H1 (cell line): ENCODE measurements at regions not wholly inside any gene's neighbourhood (a gene's known extent, or its start where the extent isn't known, plus 50 kb on each side); places are given as distances from the start of the nearest gene placed in this dataset.

Source experiments
- CTCF ChIA-PET: fragments of 300-600 bp; sonication (Branson Sonifier 250); formaldehyde crosslinking; loops from one replicate; lab custom pipeline; 2021; ENCODE audit not compliant: partially characterized antibody; lab: Charles Lee
- POLR2A ChIA-PET: fragments of 300-600 bp; sonication (Branson Sonifier 250); formaldehyde crosslinking; loops from one replicate; lab custom pipeline; 2021; ENCODE audit warnings: inconsistent platforms; ENCODE audit not compliant: partially characterized antibody; lab: Charles Lee
- DNase-seq, 2 experiments: peaks; one replicate each; pipeline versions ENCODE4 v3.0.0 to v3.0.0-alpha.2; 2010 to 2022; ENCODE audit warnings: low spot score in 2 of 2, low read depth in 1 of 2, mixed read lengths in 1 of 2
- FAIRE-seq: peaks from 2 replicates; lab custom pipeline; 2011; peaks lifted over from hg19 to GRCh38; lab: Jason Lieb, UNC
- H2AFZ ChIP-seq: 2 replicates; pipeline ENCODE4 v1.8.1; 2012; ENCODE audit warnings: low read length, inconsistent platforms
- H2AK5ac ChIP-seq: 2 replicates; pipeline ENCODE4 v1.6.1; 2013; ENCODE audit warnings: low read depth, low read length
- H2BK120ac ChIP-seq: replicated peaks from 2 replicates; pipeline ENCODE3; 2013; ENCODE audit warnings: low read depth, low read length, inconsistent platforms
- H2BK12ac ChIP-seq: 2 replicates; pipeline ENCODE4 v1.6.1; 2013; ENCODE audit warnings: low read depth, low read length
- H2BK15ac ChIP-seq: 2 replicates; pipeline ENCODE4 v1.6.1; 2013; ENCODE audit warnings: low read length
- H2BK20ac ChIP-seq: 2 replicates; pipeline ENCODE4 v1.6.1; 2013; ENCODE audit warnings: low read length
- H2BK5ac ChIP-seq: 2 replicates; pipeline ENCODE4 v1.6.1; 2013; ENCODE audit warnings: low read depth, low read length
- H3K14ac ChIP-seq: 2 replicates; pipeline ENCODE4 v1.6.1; 2013; ENCODE audit warnings: inconsistent platforms; ENCODE audit not compliant: insufficient read length
- H3K18ac ChIP-seq: 2 replicates; pipeline ENCODE4 v1.6.1; 2013; ENCODE audit warnings: low read length; ENCODE audit errors: extremely low read depth
- H3K23ac ChIP-seq: 2 replicates; pipeline ENCODE4 v1.6.1; 2013; ENCODE audit warnings: inconsistent platforms; ENCODE audit not compliant: insufficient read length
- H3K23me2 ChIP-seq: 2 replicates; pipeline ENCODE4 v1.6.1; 2013; ENCODE audit warnings: low read depth, low read length
- H3K27ac ChIP-seq: 2 replicates; pipeline ENCODE4 v1.6.1; 2011; ENCODE audit warnings: low read depth, low read length, inconsistent platforms
- H3K27me3 ChIP-seq, 4 experiments: replicated peaks in 1 of 4; 1 replicate in 1 of 4; 2 replicates in 3 of 4; pipeline versions ENCODE4 v1.6.1 to v1.8.1; 2011 to 2013; ENCODE audit warnings: low read length in 3 of 4, mild to moderate bottlenecking in 3 of 4, inconsistent platforms in 2 of 4, mixed read lengths in 2 of 4, moderate library complexity in 1 of 4; ENCODE audit not compliant: control insufficient read depth in 3 of 4, insufficient read depth in 3 of 4; ENCODE audit errors: extremely low read depth in 1 of 4
- H3K36me3 ChIP-seq, 4 experiments: 2 replicates each; pipeline versions ENCODE4 v1.6.1 to v1.8.1; 2011 to 2013; ENCODE audit warnings: mild to moderate bottlenecking in 4 of 4, low read length in 3 of 4, moderate library complexity in 2 of 4, control low read depth in 1 of 4, inconsistent platforms in 1 of 4; ENCODE audit not compliant: insufficient read depth in 4 of 4, control insufficient read depth in 2 of 4
- H3K4ac ChIP-seq: replicated peaks from 2 replicates; pipeline ENCODE3; 2013; ENCODE audit warnings: low read length, low read depth, mixed read lengths, inconsistent platforms; ENCODE audit not compliant: insufficient read length
- H3K4me1 ChIP-seq, 4 experiments: replicated peaks in 1 of 4; 1 replicate in 1 of 4; 2 replicates in 3 of 4; pipeline versions ENCODE4 v1.6.1 to v1.8.1; 2011 to 2013; ENCODE audit warnings: low read length in 3 of 4, inconsistent platforms in 2 of 4, mixed read lengths in 1 of 4; ENCODE audit not compliant: insufficient read depth in 4 of 4, control insufficient read depth in 3 of 4
- H3K4me2 ChIP-seq, 2 experiments: 2 replicates each; pipeline versions ENCODE4 v1.6.1 to v1.8.1; 2011 to 2013; ENCODE audit warnings: low read depth in 2 of 2, low read length in 2 of 2, control low read depth in 1 of 2, inconsistent platforms in 1 of 2, mild to moderate bottlenecking in 1 of 2; ENCODE audit not compliant: insufficient read depth in 1 of 2
- H3K4me3 ChIP-seq, 4 experiments: fragments of 200-600, 300-600 bp in 1 of 4; sonication (generic), shearing (Covaris generic), sonication (Bioruptor Twin) in 1 of 4; 2 replicates each; pipeline versions ENCODE4 v1.5.1 to v1.8.1; 2011 to 2016; ENCODE audit warnings: low read length in 4 of 4, low read depth in 3 of 4, control low read depth in 2 of 4, inconsistent platforms in 2 of 4, mild to moderate bottlenecking in 2 of 4, mixed read lengths in 1 of 4, moderate library complexity in 1 of 4; ENCODE audit not compliant: insufficient read depth in 2 of 4; ENCODE audit errors: extremely low read depth in 1 of 4
- H3K56ac ChIP-seq: replicated peaks from 2 replicates; pipeline ENCODE3; 2013; ENCODE audit warnings: low read depth, mild to moderate bottlenecking, mixed read lengths, low read length, inconsistent platforms; ENCODE audit not compliant: insufficient read length
- H3K79me1 ChIP-seq: 2 replicates; pipeline ENCODE4 v1.6.1; 2013; ENCODE audit warnings: low read depth, low read length, control low read depth
- H3K79me2 ChIP-seq, 2 experiments: 2 replicates each; pipeline versions ENCODE4 v1.6.1 to v1.8.1; 2012 to 2013; ENCODE audit warnings: low read length in 2 of 2, mild to moderate bottlenecking in 2 of 2, inconsistent platforms in 1 of 2; ENCODE audit not compliant: insufficient read depth in 2 of 2, control insufficient read depth in 1 of 2
- H3K9ac ChIP-seq, 4 experiments: replicated peaks in 1 of 4; 1 replicate in 1 of 4; 2 replicates in 3 of 4; pipeline versions ENCODE4 v1.6.1 to v1.8.1; 2011 to 2013; ENCODE audit warnings: low read depth in 3 of 4, low read length in 3 of 4, control low read depth in 2 of 4, mild to moderate bottlenecking in 2 of 4, moderate library complexity in 2 of 4, inconsistent platforms in 1 of 4; ENCODE audit errors: extremely low read depth in 1 of 4
- H3K9me3 ChIP-seq, 2 experiments: 2 replicates each; pipeline versions ENCODE4 v1.6.1 to v1.8.1; 2012 to 2013; ENCODE audit warnings: mild to moderate bottlenecking in 2 of 2, moderate library complexity in 2 of 2, control low read depth in 1 of 2, inconsistent platforms in 1 of 2, low read depth in 1 of 2, low read length in 1 of 2, mixed read lengths in 1 of 2; ENCODE audit not compliant: insufficient read depth in 2 of 2
- H4K20me1 ChIP-seq, 2 experiments: replicated peaks in 1 of 2; 2 replicates each; pipeline versions ENCODE3 to v1.8.1; 2011 to 2013; ENCODE audit warnings: inconsistent platforms in 2 of 2, low read length in 2 of 2, mild to moderate bottlenecking in 1 of 2; ENCODE audit not compliant: insufficient read depth in 2 of 2, control insufficient read depth in 1 of 2
- H4K5ac ChIP-seq: 2 replicates; pipeline ENCODE4 v1.6.1; 2013; ENCODE audit warnings: low read length, low read depth, mixed read lengths, inconsistent platforms; ENCODE audit not compliant: insufficient read length
- H4K8ac ChIP-seq: 2 replicates; pipeline ENCODE4 v1.8.0; 2013; ENCODE audit warnings: mild to moderate bottlenecking, moderate library complexity, low read length, inconsistent platforms; ENCODE audit not compliant: insufficient read depth; ENCODE audit errors: extremely low read depth
- H4K91ac ChIP-seq: replicated peaks from 2 replicates; pipeline ENCODE3; 2013; ENCODE audit warnings: low read length, mixed read lengths, inconsistent platforms; ENCODE audit not compliant: insufficient read length
- CTBP2 ChIP-seq: IDR thresholded peaks from 2 replicates; pipeline ENCODE4 v1.7.0; 2011; ENCODE audit warnings: borderline replicate concordance, mild to moderate bottlenecking, moderate library complexity, mixed read lengths, low read length; ENCODE audit not compliant: insufficient read depth, insufficient read length
- KDM1A ChIP-seq: fragments of 200-600, 300-600 bp; sonication (generic); IDR thresholded peaks from 2 replicates; pipeline ENCODE4 v1.7.1; 2016; ENCODE audit warnings: mild to moderate bottlenecking, low read length, borderline replicate concordance
- WGBS, 2 experiments: shearing (Covaris generic) in 1 of 2; methylation state at CpG; one replicate each; pipeline versions ENCODE4 v1.1.6 to v1.1.7; 2013 to 2015; ENCODE audit warnings: low lambda C conversion rate in 2 of 2, mixed read lengths in 2 of 2, inconsistent platforms in 1 of 2, low coverage in 1 of 2, missing lambda C conversion rate in 1 of 2; ENCODE audit not compliant: insufficient replicate concordance in 2 of 2, insufficient coverage in 1 of 2, insufficient read length in 1 of 2; ENCODE audit errors: extremely low coverage in 1 of 2, missing lambda C conversion rate in 1 of 2; 5-methylcytosine and 5-hydroxymethylcytosine counted together

DNA sequence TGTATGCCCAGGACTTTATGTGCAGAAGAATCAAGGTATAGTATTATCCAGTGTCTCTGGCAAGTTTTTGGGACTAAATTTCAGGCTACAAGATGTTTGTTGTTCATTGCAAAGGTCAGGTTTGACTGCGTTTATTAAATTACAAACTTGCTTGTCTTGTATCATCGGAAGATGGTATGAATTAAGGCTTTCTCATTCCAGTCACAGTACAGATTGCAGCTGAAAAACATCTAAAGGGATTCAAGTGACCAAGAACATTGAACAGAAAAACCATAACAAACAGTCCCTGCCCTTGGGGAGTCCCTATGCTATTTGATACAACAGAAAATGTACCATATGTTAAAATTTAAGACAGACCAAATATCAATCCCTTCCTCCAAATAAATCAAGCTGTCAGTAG is 244.7 kb upstream of the TNC start:
- no peak overlapping the region for H3K4ac ChIP-seq
- FAIRE-seq (no peak), DNase-seq (no peak)
- no peak overlapping the region for H3K56ac ChIP-seq
- no peaks in the 10 kb centered on the region for H3K79me2 ChIP-seq
- no peak overlapping the region for H3K27ac ChIP-seq
- H3K9me3 ChIP-seq = no peaks in the 10 kb centered on the region
- H4K5ac ChIP-seq = no peak overlapping the region
- H4K91ac ChIP-seq = no peak overlapping the region
- no peak overlapping the region for H3K18ac ChIP-seq
- no peak overlapping the region for H3K9ac ChIP-seq
- H3K4me3 ChIP-seq = no peak overlapping the region
- no peak overlapping the region for H2BK12ac ChIP-seq
- no peaks in the 10 kb centered on the region for H3K27me3 ChIP-seq
- H3K4me2 ChIP-seq = no peak overlapping the region
- H3K23ac ChIP-seq = no peak overlapping the region
- H2BK15ac ChIP-seq = no peak overlapping the region
- H3K36me3 ChIP-seq = no peaks in the 10 kb centered on the region
- H3K4me1 ChIP-seq = no peaks in the 10 kb centered on the region
- H2BK120ac ChIP-seq = no peak overlapping the region
- no peaks in the 10 kb centered on the region for H4K20me1 ChIP-seq
- no peaks in the 10 kb centered on the region for H3K79me1 ChIP-seq
- POLR2A ChIA-PET = interaction anchor here (0.9 kb wide), 1 partner anchor 10 kb away, joined by 4 read pairs; no protein-coding TSS in a partner anchor
- H2AK5ac ChIP-seq = no peak overlapping the region
- no peak overlapping the region for H2BK20ac ChIP-seq
- no peak overlapping the region for H4K8ac ChIP-seq
- no peaks in the 10 kb centered on the region for H3K23me2 ChIP-seq
- no peak overlapping the region for H3K14ac ChIP-seq
- CTCF ChIA-PET = interaction anchor here (1.5 kb wide), 1 partner anchor 9 kb away, joined by 3 read pairs; no protein-coding TSS in a partner anchor
- WGBS, 2 experiments = 95% methylated on average over 2 of the region's 2 CpGs; no CpG with 5 or more reads in 1 of the 2 experiments
- no peak overlapping the region for H2AFZ ChIP-seq
- no peak overlapping the region for H2BK5ac ChIP-seq
- TF ChIP-seq CTBP2 (no peak), KDM1A (no peak)
